OCI-M2 (cell line): ENCODE measurements at regions not wholly inside any gene's neighbourhood (a gene's known extent, or its start where the extent isn't known, plus 50 kb on each side); places are given as distances from the start of the nearest gene placed in this dataset.

ENCODE experiments used
- DNase-seq: peaks from one replicate; lab custom pipeline; 2025; ENCODE audit not compliant: unreplicated experiment; lab: John Stamatoyannopoulos, UW

DNA sequence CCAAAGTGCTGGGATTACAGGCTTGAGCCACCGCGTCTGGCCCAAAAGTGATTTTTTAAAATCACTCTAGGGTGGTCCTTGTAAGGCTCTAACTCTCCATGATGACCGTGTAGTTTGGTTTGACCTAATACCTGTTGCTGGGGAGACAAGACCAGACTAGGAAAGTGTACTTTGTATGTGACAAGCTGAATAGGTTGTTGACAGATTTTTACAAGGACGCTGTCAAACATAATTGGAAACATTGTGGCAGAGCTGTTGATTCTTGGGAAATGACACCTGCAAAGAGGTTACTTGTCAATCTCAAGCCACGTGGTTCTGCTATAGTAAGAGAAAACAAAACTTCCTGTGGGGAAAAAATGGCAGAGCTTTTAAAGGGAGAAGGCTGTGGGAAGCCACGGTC is 802.4 kb upstream of the HS3ST1 start:
- DNase-seq: no peak

DNA sequence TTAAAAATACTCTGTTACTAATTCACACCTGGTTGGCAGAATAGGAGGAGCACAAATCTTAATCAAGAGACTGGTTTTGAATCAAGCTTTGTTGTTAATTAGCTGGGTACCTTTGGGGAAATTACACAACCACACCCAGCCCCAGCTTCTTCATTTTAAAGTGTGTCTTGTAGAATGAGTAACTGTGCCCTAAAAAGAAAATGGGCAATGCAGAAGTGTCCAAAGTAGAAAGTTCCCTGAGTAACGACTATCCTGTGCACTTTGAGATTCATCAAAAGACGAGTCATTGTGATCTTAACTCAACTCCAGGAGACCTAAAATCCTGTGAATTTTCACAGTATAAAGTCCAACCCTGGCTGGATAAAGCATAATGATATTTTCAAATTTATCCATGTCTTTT is 792.3 kb upstream of the HS3ST1 start:
- no peak for DNase-seq

DNA sequence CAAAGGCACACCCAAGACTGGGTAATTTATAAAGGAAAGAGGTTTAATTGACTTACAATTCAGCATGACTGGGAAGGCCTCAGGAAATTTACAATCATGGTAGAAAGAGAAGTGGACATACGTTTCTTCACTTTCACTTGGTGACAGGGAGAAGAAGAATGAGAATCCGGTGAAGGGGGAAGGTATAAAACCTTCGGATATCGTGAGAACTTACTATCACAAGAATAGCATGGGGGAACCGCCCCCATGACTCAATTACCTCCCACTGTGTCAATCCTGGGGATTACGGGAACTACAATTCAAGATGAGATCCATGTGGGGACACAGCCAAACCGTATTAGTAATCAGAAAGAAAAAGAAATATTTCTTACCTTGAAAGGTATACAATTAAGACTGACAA is 782.9 kb upstream of the HS3ST1 start:
- DNase-seq: no peak

DNA sequence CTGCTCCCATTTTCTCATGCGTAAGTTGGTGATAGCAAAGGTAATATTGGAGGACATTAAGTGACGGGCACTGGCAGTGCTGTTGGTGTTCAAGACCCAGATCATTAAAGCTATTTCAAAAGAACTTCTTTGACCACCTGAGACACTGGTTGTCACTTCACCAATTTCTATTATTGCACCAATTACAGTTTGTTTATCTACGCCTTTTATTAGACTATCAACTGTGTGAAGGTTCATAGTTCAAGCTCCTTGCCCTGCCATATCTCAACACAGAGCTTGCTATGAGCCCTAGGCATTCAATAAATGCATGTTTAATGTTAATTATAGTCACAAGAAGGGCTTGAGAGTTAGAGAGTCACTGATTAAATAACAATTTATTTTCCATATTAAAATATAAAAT is 778.7 kb upstream of the HS3ST1 start:
- DNase-seq: no peak

DNA sequence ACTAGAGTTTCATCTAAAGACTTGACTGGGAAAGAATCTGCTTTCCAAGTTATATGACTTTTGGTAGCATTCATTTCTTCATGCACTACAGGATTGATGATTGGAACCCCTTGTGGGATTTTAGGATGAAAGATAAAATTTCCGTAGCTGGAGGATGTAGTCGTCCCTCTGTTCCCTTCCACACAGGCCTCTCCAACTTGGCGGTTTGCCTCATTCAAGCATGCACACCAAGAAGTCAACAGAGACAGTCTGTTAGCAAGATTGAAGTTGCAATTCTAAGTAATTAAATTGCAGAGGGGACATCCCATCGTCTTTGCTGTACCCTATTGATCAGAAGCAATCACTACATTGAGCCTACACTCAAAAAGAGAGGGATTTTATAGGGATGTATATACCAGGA is 777.4 kb upstream of the HS3ST1 start:
- no peak for DNase-seq

DNA sequence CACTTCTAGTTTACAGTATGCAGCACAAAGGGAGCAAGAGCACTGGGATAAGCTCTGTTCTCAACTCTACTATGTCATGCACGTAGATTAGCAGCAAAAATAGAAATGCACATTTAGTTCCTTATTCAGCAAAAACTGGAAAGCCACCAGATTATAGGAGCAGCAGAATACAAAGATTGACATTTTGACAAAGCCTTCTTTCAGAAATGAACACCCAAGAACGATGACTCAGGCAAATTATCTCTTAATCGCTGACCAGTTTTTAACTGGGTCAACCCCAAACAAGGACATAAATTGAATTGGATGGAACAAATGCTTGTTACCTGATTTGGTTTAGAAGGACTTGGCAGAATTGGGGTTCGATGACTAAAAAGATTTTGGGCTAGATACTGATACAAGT is 775.3 kb upstream of the HS3ST1 start:
- no peak for DNase-seq

DNA sequence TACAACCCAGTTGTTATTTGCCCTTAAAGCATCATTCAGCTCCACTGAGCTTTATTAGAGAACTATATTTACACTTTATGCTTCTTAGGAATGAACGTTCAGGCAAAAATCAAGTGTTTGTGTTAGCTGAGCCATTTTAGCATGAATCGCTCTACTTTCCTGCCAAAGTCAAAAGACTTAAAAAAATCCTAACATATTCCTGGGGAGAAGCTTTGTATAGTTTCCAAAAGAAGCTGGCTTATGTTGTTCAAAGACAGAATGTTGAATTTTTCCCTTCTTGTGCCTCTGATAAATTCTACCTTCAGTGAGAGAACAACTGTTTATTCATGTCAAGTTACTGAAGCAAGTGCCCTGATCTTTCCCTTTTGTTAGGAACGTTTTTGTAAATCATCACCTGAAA is 771.5 kb upstream of the HS3ST1 start:
- no peak for DNase-seq

DNA sequence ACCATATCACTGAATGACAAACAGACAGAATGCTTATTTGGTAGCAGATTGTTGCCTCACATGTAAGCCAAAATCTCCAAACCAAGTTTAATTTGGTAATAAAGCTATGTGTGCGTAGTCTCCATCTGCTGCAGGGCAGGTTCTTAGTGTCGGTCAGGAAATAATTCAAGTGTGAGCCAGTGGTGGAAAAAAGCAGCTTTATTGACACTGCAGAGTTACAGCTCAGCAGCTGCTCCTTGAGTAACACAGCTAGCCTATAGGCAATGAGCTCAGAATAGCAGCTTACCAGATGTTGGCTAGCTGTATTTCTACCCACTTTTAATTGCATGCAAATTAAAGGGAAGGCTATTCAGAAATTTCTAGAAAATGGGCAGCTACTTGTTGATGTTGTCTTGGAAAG is 757.8 kb upstream of the HS3ST1 start:
- no peak for DNase-seq

DNA sequence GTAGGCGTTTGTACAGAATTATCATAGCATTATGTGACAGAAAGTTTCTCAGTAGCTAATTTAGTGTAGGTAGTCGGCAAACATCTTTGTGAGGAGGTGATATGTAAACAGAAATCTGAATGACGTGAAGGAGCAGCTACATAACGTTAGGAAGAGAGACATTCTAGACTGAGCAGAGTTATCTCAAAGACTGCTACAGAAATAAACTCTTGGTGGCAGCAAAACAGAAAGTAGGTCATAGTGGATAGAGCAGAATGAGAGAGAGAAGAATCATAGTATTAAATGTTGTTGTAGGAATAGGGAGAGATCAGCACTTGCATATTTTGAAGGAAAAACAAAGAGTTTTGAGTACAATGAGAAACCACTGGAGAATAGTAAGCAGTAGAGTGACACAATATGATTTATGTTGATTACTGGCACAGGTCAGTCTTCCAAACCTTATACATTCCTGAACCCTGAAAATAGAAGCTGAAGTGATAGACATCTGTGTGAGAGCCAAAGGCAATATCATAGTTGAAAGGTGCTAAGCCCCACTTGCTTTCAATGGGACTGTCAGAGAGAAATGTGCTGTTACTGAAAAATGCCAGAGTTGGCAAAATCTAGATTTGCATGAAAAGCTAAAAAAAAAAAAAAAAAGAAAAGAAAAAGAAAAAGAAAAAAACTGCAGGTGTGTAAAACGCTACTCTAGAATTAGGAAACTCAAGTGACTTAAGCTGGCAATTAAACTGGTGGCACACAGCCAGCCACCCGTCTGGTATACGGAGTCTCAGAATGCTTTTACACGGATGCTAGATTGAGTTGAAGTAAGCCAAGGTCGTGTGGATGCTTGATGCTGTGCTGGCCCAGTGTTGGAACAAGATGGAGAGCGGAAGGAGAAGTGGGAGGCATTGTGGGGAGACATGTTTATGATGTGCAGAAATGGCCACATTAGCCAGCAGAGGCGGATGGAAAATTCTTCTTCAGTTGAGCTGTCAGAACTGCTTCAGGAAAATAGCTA is 750.2 kb upstream of the HS3ST1 start:
- no peak for DNase-seq

DNA sequence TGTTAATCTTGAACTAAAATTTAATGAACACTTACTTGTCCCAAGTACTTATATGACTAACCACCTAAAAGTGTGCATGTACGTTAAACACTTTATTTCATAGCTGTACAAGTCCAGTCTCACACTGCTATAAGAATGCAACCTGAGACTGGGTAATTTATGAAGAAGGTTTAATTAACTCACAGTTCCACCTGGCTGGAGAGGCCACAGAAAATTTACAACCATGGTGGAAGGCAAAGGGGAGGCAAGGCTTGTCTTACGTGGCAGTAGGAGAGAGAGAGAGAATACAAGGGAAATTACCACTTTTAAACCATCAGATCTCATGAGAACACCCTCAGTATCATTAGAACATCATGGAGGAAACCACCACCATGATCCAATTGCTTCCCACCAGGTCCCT is 748.7 kb upstream of the HS3ST1 start:
- no peak for DNase-seq

DNA sequence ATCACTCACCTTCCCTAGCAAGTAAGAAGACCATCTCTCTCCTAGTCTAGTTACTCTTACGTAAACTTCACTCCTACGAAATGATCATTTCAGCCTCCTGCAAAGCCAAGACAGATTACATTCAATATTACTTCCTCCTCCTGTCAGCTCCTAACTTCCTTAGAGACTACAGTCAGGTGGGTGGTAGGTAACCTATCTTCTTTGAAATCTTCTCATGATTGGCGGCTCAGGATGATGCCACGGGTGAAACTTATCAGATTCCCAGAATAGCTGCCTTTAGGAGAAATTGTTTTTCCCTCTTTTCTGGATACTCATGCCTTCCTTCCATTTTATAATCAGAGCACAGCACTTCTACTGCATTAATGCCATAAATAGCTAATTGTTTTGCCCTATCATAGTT is 744.8 kb upstream of the HS3ST1 start:
- DNase-seq: no peak

DNA sequence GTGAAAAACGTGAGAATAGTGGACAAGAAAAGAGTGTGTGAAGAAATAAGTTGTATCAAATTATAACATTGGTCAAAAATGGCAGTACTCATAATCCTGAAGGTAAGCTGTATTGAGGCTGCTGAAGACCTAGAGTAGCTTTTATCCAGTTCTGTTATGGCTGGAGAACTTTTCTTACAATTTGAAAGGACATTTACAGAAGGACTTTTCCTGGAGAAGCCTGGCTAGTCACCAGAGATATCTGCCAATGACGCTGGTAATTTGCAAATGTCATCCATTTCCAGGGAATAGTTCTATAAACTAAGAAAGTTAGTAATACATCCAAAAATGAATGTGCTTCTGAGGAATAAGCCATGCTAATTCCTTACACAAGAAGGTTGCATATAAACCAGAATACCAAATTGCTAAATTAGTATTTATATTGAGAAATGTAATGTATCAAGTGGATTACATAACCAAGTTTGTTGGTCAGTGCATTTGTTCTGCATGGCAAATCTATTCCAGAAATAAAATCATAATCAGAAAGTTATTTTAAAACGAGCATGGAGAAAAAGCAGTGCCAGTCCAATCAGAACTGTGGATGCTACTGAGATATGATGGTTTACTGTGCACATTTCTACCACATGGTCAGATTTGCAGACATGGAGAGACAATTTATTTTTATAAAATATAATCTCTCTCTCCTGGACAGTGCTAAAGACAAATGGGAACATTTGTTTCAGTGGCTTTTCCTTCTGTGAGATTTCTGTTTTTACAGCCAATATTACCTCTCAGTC is 743.7 kb upstream of the HS3ST1 start:
- no peak for DNase-seq

DNA sequence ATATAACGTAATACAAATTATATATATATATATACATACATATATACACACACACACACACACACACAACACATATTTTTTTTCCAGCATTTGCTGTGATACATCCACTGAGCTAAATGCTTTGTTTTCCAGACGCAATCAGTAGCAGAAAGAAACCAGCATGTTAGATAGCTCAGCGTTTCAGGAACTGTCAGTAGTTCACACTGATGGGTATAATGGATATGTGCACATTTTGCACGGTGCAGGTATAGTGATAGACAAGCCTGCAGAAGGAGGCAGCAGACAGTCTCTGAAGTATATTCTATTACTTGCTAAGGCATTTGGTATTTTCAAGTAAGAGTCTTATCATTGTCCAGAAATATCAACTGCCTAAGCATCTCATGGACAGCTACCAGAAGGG is 741.6 kb upstream of the HS3ST1 start:
- no peak for DNase-seq

DNA sequence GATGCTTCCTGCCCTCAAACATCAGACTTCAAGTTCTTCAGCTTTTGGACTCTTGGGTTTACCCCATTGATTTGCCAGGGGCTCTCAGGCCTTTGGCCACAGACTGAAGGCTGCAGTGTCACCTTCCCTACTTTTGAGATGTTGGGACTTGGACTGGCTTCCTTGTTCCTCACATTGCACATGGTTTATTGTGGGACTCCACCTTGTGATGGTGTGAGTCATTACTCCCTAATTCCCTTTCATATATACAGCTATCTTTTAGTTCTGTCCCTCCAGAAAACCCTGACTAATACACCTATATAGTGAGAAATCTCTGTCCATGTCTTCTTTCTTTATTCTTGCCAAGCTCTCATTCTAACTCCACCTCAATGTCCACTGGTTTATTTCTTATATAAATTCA is 736.9 kb upstream of the HS3ST1 start:
- DNase-seq: no peak

DNA sequence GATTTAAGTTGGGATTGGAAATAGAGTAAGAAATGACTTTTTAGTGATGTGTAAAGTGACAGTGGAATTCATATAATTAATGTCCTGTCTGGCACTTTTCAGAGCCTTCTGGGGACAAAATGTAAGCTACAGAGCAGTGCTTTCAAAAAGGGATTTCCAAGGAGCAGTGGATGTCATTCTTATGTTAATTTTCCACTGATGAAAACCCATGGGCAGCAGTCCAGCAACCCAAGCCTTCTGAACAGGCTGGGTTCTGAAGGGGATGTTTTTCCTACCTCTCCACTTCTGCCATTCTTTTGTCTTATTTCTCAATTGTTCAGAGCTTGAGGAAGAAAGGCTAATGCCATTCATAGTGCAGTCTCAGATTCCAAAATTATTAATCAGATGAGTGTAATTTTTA is 717.6 kb upstream of the HS3ST1 start:
- no peak for DNase-seq

DNA sequence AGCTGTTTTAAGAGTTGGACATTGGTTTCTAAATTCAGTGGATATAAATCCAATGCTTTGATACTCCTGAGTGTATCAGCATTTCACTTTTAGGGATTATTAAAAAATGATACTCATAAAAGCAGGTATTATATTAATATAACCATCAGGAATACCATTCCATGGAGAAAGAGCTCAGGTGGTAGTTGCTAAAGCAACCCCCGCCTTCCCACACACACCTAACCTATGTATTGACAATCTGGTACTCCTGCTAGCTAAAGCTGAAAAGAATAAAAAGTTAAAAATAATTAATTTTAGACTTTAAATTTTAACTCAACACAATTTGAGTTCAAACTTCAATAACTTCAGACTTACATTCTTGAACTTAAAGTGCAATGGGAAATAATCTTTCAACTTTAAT is 717.1 kb upstream of the HS3ST1 start:
- DNase-seq: no peak

DNA sequence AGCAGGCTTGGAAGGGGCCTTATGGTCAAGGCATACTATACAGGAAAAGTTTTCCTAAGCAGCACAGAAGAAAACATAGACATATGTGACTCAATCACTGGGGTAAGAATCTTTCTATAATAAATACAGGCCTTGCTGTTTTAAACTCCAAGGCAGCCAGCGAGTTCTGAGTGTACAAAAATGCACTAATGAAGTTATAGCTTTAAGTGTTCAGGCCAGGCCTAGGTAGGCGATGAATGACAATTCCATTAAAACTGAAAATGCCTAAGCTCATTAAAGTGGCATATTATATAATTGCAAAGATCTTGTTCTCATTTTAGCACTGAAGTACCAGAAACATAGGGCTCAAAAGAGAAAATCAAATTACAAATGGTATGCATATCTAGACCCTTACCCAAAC is 716.4 kb upstream of the HS3ST1 start:
- DNase-seq: no peak

DNA sequence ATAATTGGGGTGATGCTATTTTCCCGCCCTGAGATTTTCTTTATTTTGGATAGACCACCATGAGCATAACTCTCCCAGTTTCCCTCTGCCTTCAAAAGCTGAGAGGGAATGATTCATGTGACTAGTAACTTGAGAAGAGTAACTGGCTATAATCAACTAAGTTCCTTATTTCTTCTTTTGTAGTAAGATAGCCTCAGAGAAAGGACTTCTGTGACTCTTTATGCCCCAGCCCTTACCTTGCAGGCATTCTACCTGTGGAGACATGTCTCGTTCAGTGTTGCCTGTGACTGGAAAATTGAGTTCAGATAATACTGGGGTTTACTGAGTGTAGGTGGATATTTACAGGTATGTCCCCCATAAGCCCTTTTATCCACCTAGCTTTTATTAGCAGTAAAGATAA is 715.4 kb upstream of the HS3ST1 start:
- DNase-seq: no peak

DNA sequence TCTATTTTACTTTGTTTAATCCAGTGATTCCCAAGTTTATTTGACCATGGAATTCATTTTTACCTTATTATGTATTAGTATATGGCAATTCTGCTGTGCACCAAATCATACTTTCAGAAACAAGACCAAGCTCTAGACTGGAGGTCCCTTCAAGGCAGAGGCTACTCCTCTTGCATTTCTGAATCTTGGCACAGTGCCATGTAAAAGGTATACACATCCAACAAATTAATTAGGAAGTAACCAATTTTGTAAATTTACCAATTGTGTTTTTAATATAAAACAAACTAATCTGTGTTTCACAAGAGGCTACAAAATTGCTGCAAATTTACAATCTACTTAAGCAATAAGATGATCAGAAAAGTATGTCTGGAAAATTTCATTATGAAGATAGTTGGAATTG is 712.2 kb upstream of the HS3ST1 start:
- no peak for DNase-seq

DNA sequence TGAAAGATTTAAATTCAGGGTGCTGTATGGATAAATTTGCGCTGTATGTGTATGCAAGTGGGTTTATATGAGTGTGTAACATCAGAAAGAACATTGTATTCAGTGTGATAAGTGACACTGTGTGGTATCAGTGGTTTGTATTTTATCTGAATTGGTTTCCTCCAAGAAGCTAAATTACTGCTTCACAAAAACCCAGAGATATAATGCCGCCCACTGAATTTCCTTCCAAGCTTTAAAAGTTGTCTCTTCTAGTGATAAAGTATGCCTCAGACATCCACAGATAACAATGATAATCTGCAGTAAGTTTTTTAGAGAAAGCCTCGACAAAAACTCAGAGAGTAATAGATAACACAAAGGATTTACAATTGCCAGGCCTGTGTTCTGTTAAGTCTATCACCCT is 710.6 kb upstream of the HS3ST1 start:
- no peak for DNase-seq

DNA sequence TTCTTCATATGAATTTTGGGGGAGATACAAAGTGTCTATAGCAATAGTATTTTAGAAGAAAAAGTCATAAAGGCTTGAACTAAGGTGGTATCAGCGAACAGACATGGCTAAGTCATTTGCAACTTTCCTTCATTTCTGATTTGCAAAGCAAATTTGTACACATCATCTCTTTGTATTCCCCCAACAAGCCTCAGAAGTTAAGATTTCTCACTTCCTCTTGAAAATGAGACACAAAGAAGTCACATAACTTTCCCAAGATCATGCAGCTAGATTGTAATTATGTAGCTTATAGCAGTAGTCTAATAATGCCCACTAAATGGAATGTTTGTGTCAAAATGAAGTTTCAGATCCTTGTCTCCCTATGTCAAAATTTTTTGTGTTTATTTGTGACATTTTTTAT is 709.8 kb upstream of the HS3ST1 start:
- DNase-seq: no peak

DNA sequence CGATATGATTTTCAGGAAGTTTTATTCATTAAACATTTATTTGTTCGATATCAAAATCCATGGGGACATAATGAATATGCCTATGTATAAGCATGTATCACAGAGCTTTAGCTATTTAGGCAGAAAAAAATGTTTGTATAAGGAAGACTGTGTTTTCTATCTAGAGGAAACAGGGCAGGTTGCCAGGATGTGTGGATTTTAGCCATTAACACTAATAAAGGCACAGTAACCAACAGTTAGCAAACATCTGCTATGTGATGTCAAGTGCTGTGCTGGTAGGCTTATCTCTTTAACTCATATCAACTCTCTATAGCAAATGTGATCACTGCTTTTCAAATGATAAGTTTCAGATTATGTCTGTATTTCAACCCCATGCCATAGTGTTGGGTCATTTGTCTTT is 708.9 kb upstream of the HS3ST1 start:
- no peak for DNase-seq
